Activated T-cell treated with anti-CD3 and anti-CD28 coated beads, Interleukin-2, amount 50 U/mL, for 24 hours (primary cell): ENCODE measurements at regions not wholly inside any gene's neighbourhood (a gene's known extent, or its start where the extent isn't known, plus 50 kb on each side); places are given as distances from the start of the nearest gene placed in this dataset.

Experiments
- DNase-seq: peaks from one replicate; pipeline ENCODE4 v3.0.0-alpha.2; 2020
- H3K27ac Mint-ChIP-seq: 2 replicates; pipeline ENCODE4 v1.8.0; 2020; ENCODE audit warnings: mild to moderate bottlenecking, mixed read lengths
- H3K27me3 Mint-ChIP-seq: 2 replicates; pipeline ENCODE4 v1.8.0; 2020; ENCODE audit warnings: mixed read lengths
- H3K36me3 Mint-ChIP-seq: 2 replicates; pipeline ENCODE4 v1.8.0; 2020; ENCODE audit warnings: low read depth, mixed read lengths
- H3K4me1 Mint-ChIP-seq: 2 replicates; pipeline ENCODE4 v1.8.0; 2020; ENCODE audit warnings: low read depth, mixed read lengths
- H3K4me3 Mint-ChIP-seq: 2 replicates; pipeline ENCODE4 v1.8.0; 2020; ENCODE audit warnings: mild to moderate bottlenecking, moderate library complexity, mixed read lengths
- H3K9me3 Mint-ChIP-seq: 2 replicates; pipeline ENCODE4 v1.8.0; 2020; ENCODE audit warnings: mixed read lengths

GRCh38 chr18:41561961-41562360 lies 393.1 kb upstream of the PIK3C3 start:
- Mint-ChIP-seq H3K4me1 (no peaks in the 10 kb centered on the region), H3K9me3 (peaks cover 2% of the 10 kb centered on the region), H3K36me3 (no peaks in the 10 kb centered on the region), H3K27me3 (no peaks in the 10 kb centered on the region), H3K4me3 (no peak overlapping the region), H3K27ac (no peak overlapping the region)
- no peak for DNase-seq

GRCh38 chr18:41558715-41559114 lies 396.3 kb upstream of the PIK3C3 start:
- no peaks in the 10 kb centered on the region for H3K4me1 Mint-ChIP-seq
- no peaks in the 10 kb centered on the region for H3K27me3 Mint-ChIP-seq
- H3K36me3 Mint-ChIP-seq = no peaks in the 10 kb centered on the region
- H3K4me3 Mint-ChIP-seq = no peak overlapping the region
- no peak overlapping the region for H3K27ac Mint-ChIP-seq
- H3K9me3 Mint-ChIP-seq = peaks cover 3% of the 10 kb centered on the region
- no peak for DNase-seq

GRCh38 chr18:41553716-41554115 lies 401.3 kb upstream of the PIK3C3 start:
- no peak overlapping the region for H3K27ac Mint-ChIP-seq
- H3K4me3 Mint-ChIP-seq = no peak overlapping the region
- no peak for DNase-seq
- no peaks in the 10 kb centered on the region for H3K27me3 Mint-ChIP-seq
- peaks cover 1% of the 10 kb centered on the region for H3K9me3 Mint-ChIP-seq
- H3K36me3 Mint-ChIP-seq = no peaks in the 10 kb centered on the region
- H3K4me1 Mint-ChIP-seq = no peaks in the 10 kb centered on the region

GRCh38 chr18:41548521-41549260 lies 406.3 kb upstream of the PIK3C3 start:
- Mint-ChIP-seq H3K27ac (no peak overlapping the region), H3K27me3 (no peaks in the 10 kb centered on the region), H3K36me3 (no peaks in the 10 kb centered on the region), H3K4me1 (no peaks in the 10 kb centered on the region), H3K4me3 (no peak overlapping the region), H3K9me3 (peaks cover 6% of the 10 kb centered on the region)
- no peak for DNase-seq

- H3K9me3 Mint-ChIP-seq = peaks cover 8% of the 10 kb centered on the region
- no peak overlapping the region for H3K4me3 Mint-ChIP-seq
- no peaks in the 10 kb centered on the region for H3K4me1 Mint-ChIP-seq
- no peak overlapping the region for H3K27ac Mint-ChIP-seq
- no peaks in the 10 kb centered on the region for H3K36me3 Mint-ChIP-seq
- no peak for DNase-seq
- H3K27me3 Mint-ChIP-seq = no peaks in the 10 kb centered on the region
Measured at GRCh38 chr18:41545091-41545888, 409.7 kb upstream of the PIK3C3 start.

- no peaks in the 10 kb centered on the region for H3K4me1 Mint-ChIP-seq
- no peaks in the 10 kb centered on the region for H3K36me3 Mint-ChIP-seq
Measured at GRCh38 chr18:41543815-41544214, 411.2 kb upstream of the PIK3C3 start.

GRCh38 chr18:41540237-41540871 lies 414.7 kb upstream of the PIK3C3 start:
- H3K27ac Mint-ChIP-seq = no peak overlapping the region
- no peaks in the 10 kb centered on the region for H3K36me3 Mint-ChIP-seq
- peaks cover 9% of the 10 kb centered on the region for H3K9me3 Mint-ChIP-seq
- no peak overlapping the region for H3K4me3 Mint-ChIP-seq
- no peaks in the 10 kb centered on the region for H3K4me1 Mint-ChIP-seq
- DNase-seq = no peak
- no peaks in the 10 kb centered on the region for H3K27me3 Mint-ChIP-seq

More at GRCh38 chr18:41543815-41544214, 411.2 kb upstream of the PIK3C3 start:
- DNase-seq = no peak
- Mint-ChIP-seq H3K27ac (no peak overlapping the region), H3K27me3 (no peaks in the 10 kb centered on the region), H3K4me3 (no peak overlapping the region), H3K9me3 (peaks cover 14% of the 10 kb centered on the region)

- no peaks in the 10 kb centered on the region for H3K27me3 Mint-ChIP-seq
- peaks cover 8% of the 10 kb centered on the region for H3K9me3 Mint-ChIP-seq
- no peaks in the 10 kb centered on the region for H3K36me3 Mint-ChIP-seq
- DNase-seq = no peak
- H3K27ac Mint-ChIP-seq = no peak overlapping the region
- H3K4me1 Mint-ChIP-seq = no peaks in the 10 kb centered on the region
- no peak overlapping the region for H3K4me3 Mint-ChIP-seq
Measured at GRCh38 chr18:41538751-41539150, 416.3 kb upstream of the PIK3C3 start.

- Mint-ChIP-seq H3K4me3 (no peak overlapping the region), H3K9me3 (peaks cover 11% of the 10 kb centered on the region), H3K4me1 (no peaks in the 10 kb centered on the region), H3K36me3 (no peaks in the 10 kb centered on the region), H3K27me3 (no peaks in the 10 kb centered on the region), H3K27ac (no peak overlapping the region)
- no peak for DNase-seq
Measured at GRCh38 chr18:41537666-41538065, 417.4 kb upstream of the PIK3C3 start.

- Mint-ChIP-seq H3K27me3 (no peaks in the 10 kb centered on the region), H3K4me1 (no peaks in the 10 kb centered on the region), H3K36me3 (no peaks in the 10 kb centered on the region), H3K4me3 (no peak overlapping the region), H3K27ac (no peak overlapping the region), H3K9me3 (peaks cover 5% of the 10 kb centered on the region)
- no peak for DNase-seq
Measured at GRCh38 chr18:41532344-41533086, 422.5 kb upstream of the PIK3C3 start.

GRCh38 chr18:41530970-41531369 lies 424.1 kb upstream of the PIK3C3 start:
- DNase-seq = no peak
- peaks cover 10% of the 10 kb centered on the region for H3K9me3 Mint-ChIP-seq
- H3K27ac Mint-ChIP-seq = no peak overlapping the region
- H3K36me3 Mint-ChIP-seq = no peaks in the 10 kb centered on the region
- no peaks in the 10 kb centered on the region for H3K27me3 Mint-ChIP-seq
- no peak overlapping the region for H3K4me3 Mint-ChIP-seq
- H3K4me1 Mint-ChIP-seq = no peaks in the 10 kb centered on the region

- Mint-ChIP-seq H3K4me1 (no peaks in the 10 kb centered on the region), H3K4me3 (no peak overlapping the region), H3K36me3 (no peaks in the 10 kb centered on the region), H3K9me3 (peaks cover 10% of the 10 kb centered on the region), H3K27ac (no peak overlapping the region), H3K27me3 (no peaks in the 10 kb centered on the region)
- DNase-seq = no peak
Measured at GRCh38 chr18:41529093-41529492, 425.9 kb upstream of the PIK3C3 start.

- H3K9me3 Mint-ChIP-seq = peaks cover 7% of the 10 kb centered on the region
- no peak overlapping the region for H3K27ac Mint-ChIP-seq
- no peaks in the 10 kb centered on the region for H3K36me3 Mint-ChIP-seq
- no peaks in the 10 kb centered on the region for H3K4me1 Mint-ChIP-seq
- no peak for DNase-seq
- H3K4me3 Mint-ChIP-seq = no peak overlapping the region
- H3K27me3 Mint-ChIP-seq = no peaks in the 10 kb centered on the region
Measured at GRCh38 chr18:41526054-41526453, 429.0 kb upstream of the PIK3C3 start.

- Mint-ChIP-seq H3K9me3 (peaks cover 9% of the 10 kb centered on the region), H3K27ac (no peak overlapping the region), H3K4me3 (no peak overlapping the region), H3K36me3 (no peaks in the 10 kb centered on the region), H3K27me3 (no peaks in the 10 kb centered on the region), H3K4me1 (no peaks in the 10 kb centered on the region)
- no peak for DNase-seq
Measured at GRCh38 chr18:41524674-41525470, 430.2 kb upstream of the PIK3C3 start.
